RWPE1 (cell line): ENCODE measurements at regions not wholly inside any gene's neighbourhood (a gene's known extent, or its start where the extent isn't known, plus 50 kb on each side); places are given as distances from the start of the nearest gene placed in this dataset.
A peak's percentile ranks its signal among the peaks of the same experiment; 100 is the strongest.
"Not testable (repeated sequence)": the region's sequence is repeated elsewhere in the genome, so short reads cannot be mapped to it uniquely, and the experiment has no call there.

Experiments
- CTCF ChIA-PET: fragments of 350-600 bp; sonication (Branson Sonifier 250); formaldehyde crosslinking; extraction: SDS; loops from one replicate; lab custom pipeline; 2021; lab: Yijun Ruan, JAX
- POLR2A ChIA-PET: fragments of 400-600 bp; formaldehyde crosslinking; extraction: SDS; loops from one replicate; lab custom pipeline; 2020; ENCODE audit warnings: antibody characterized with exemption; ENCODE audit not compliant: low non-redundant PET; lab: Yijun Ruan, JAX
- DNase-seq: peaks from one replicate; pipeline ENCODE4 v3.0.0; 2012; ENCODE audit warnings: low spot score
- H3K27ac ChIP-seq: fragments of 450-650 bp; 2 replicates; pipeline ENCODE4 v1.5.1; 2017
- CTCF ChIP-seq: fragments of 450-650 bp; conservative IDR thresholded peaks from 2 replicates; pipeline ENCODE4 v1.5.1; 2017; ENCODE audit warnings: low read depth, mild to moderate bottlenecking

GRCh38 chr10:90288391-90288933 is 569.4 kb downstream of the HTR7 start:
- peak; percentile 12 for DNase-seq
- CTCF ChIA-PET: interaction anchor here (0.6 to 1.5 kb wide), 5 partner anchors 35 to 897 kb away, joined by 3 to 13 read pairs (median 4); no protein-coding TSS in a partner anchor

DNA sequence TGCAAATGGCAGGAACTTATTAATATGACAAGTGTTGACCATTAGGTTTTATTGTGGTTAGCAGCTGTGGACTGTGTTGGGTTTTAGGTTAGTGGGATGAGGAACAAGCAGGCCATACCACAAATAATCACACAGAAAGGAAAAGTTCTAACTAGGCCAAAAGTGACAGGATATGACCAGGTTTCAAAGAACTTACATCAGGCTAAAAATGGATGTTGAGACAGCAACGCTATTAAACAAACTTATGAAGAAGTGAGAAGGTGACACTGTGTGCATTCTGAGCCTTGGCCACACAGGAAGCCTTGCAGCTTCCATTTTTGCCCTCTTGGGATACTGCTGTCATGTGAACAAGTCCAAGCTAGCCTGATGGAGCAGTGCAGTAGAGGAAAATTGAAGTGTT is 568.8 kb downstream of the HTR7 start:
- ChIA-PET CTCF (interaction anchor here (0.6 to 1.5 kb wide), 5 partner anchors 151 to 591 kb away, joined by 3 to 13 read pairs (median 4); no protein-coding TSS in a partner anchor), POLR2A (no interaction called here)
- no peak for DNase-seq
- no peak for TF ChIP-seq CTCF
- no peak overlapping the region for H3K27ac ChIP-seq

More at GRCh38 chr10:90288391-90288933, 569.4 kb downstream of the HTR7 start:
- TF ChIP-seq CTCF: no peak
- H3K27ac ChIP-seq: no peak overlapping the region
- POLR2A ChIA-PET: interaction anchor here (0.6 kb wide), 1 partner anchor 99 kb away, joined by 3 read pairs; no protein-coding TSS in a partner anchor

DNA sequence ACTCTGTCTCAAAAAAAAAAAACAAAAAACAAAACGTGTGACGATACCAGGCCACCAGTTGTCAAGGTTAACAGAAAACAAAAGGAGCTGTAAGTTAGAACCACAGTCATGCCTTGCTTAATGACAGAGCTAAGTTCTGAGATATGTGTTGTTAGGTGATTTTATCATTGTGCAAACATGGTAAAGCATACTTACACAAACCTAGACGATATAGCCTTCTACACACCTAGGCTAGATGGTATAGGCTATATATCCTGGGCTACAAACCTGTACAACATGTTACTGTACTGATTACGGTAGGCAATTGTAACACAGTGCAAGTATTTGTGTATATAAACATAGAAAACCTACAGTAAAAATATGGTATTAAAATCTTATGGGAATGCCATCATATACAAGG is 564.2 kb downstream of the HTR7 start:
- TF ChIP-seq CTCF: no peak
- POLR2A ChIA-PET: no interaction called here
- DNase-seq: no peak
- no peak overlapping the region for H3K27ac ChIP-seq
- CTCF ChIA-PET: no interaction called here

DNA sequence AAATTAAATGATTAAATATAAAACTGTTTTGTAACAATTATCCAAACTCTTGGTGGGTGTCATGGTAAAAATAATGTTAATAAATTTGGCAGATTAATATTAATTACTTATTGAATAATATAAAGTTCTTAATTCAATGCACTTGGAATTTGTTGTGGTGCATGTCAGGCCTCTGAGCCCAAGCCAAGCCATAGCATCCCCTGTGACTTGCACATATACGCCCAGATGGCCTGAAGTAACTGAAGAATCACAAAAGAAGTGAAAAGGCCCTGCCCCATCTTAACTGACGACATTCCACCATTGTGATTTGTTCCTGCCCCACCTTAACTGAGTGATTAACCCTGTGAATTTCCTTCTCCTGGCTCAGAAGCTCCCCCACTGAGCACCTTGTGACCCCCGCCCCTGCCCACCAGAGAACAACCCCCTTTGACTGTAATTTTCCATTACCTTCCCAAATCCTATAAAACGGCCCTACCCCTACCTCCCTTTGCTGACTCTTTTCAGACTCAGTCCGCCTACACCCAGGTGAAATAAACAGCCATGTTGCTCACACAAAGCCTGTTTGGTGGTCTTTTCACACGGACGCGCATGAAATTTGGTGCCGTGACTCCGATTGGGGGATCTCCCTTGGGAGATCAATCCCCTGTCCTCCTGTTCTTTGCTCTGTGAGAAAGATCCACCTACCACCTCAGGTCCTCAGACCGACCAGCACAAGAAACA is 562.9 kb downstream of the HTR7 start:
- CTCF ChIA-PET, POLR2A ChIA-PET, H3K27ac ChIP-seq, DNase-seq: not testable (repeated sequence)

- DNase-seq, POLR2A ChIA-PET, H3K27ac ChIP-seq: not testable (repeated sequence)
- CTCF ChIA-PET: interaction anchor here (0.5 kb wide), 1 partner anchor 17 kb away, joined by 7 read pairs; no protein-coding TSS in a partner anchor
Measured at GRCh38 chr10:90302031-90302430, 555.8 kb downstream of the HTR7 start.

GRCh38 chr10:90302758-90303481 is 554.9 kb downstream of the HTR7 start:
- CTCF ChIA-PET: interaction anchor here (0.6 kb wide), 1 partner anchor 272 kb away, joined by 3 read pairs; no protein-coding TSS in a partner anchor
- no peak for TF ChIP-seq CTCF
- no peak overlapping the region for H3K27ac ChIP-seq
- no peak for DNase-seq
- POLR2A ChIA-PET: no interaction called here

GRCh38 chr10:90304533-90304932 is 553.3 kb downstream of the HTR7 start:
- ChIA-PET CTCF (no interaction called here), POLR2A (no interaction called here)

More at GRCh38 chr10:90304533-90304932, 553.3 kb downstream of the HTR7 start:
- no peak for TF ChIP-seq CTCF
- no peak overlapping the region for H3K27ac ChIP-seq
- DNase-seq: no peak
